ENCODE measurements at regions not wholly inside any gene's neighbourhood (a gene's known extent, or its start where the extent isn't known, plus 50 kb on each side); places are given as distances from the start of the nearest gene placed in this dataset.
"Not testable (repeated sequence)": the region's sequence is repeated elsewhere in the genome, so short reads cannot be mapped to it uniquely, and the experiment has no call there.

DNA sequence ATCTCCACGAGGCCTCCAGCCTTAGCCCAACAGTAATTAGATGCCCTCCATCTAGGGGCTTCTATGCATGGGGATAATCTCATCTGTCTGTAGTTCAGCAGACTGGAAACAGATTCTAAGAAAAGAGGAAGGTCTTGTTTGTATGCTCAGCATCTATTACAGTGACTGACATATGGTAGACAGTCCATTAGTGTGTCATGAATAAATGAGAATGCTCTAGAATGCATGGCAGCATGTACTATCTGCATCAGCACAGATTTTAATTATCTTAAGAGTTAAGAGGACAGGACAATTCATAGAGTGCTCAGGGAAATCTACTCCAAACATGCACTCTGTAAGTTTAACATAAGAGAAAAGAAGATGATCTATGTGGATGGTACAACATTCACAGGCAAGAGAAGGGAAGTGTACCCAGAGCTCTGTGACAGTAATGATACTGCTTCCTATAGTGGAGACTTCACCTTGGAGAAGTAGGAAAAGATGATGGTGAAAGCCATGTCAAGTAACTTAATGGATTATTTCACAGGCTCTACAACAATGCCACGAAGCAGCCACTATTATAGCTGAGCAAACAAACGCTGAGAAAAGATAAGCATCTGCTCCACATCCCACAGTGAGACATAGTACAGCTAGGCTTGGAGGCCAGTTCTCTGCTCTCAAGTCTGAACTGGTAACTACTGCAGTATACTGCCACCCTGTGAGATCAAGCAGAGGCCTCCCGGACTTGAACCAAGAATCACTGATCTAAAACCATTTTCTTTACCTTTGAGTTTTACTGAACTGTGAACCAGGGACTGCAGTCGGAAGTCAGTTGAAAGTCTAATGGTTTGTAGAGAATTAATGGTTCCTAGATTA, 309.2 kb upstream of the SPTLC3 start:
- ChIA-PET POLR2A (no interaction called here), CTCF (no interaction called here)

GRCh38 chr20:12700701-12701100, 308.1 kb upstream of the SPTLC3 start:
- ChIA-PET POLR2A (no interaction called here), CTCF (no interaction called here)

GRCh38 chr20:12702312-12702711, 306.5 kb upstream of the SPTLC3 start:
- POLR2A ChIA-PET = no interaction called here

GRCh38 chr20:12715371-12715770, 293.4 kb upstream of the SPTLC3 start:
- CTCF ChIA-PET = no interaction called here
- POLR2A ChIA-PET = no interaction called here

More at GRCh38 chr20:12702312-12702711, 306.5 kb upstream of the SPTLC3 start:
- CTCF ChIA-PET = no interaction called here

DNA sequence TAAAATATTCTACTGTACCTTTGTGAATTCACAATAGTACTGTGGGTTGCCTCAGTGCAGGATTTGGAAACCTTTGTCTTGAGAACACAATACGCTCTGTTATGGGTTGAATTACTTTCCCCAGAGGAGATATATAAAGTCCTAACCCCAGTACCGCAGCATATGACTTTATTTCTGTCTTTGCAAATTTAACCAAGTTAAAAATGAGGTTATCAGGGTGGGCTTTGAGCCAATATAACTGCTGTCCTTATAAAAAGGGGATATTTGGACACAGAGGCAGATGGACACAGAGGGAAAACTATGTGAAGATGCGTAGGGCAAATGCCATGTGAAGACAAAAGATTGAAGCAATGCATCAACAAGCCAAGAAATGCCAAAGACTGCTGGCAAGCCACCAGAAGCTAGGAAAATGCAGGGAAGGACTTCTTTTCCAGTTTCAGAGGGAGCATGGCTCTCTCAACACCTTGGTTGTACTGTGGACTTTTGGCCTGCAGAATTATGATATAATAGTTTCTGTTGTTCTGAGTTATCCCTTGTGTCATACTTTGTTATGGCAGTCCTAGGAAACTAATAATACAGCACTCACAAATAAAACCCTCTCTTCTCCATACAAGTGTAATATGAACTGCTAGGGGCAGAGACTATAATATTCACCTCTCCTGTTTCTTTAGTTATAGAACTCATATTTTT, 292.6 kb upstream of the SPTLC3 start:
- ChIA-PET POLR2A (no interaction called here), CTCF (no interaction called here)

GRCh38 chr20:12717061-12717460, 291.7 kb upstream of the SPTLC3 start:
- CTCF ChIA-PET = no interaction called here
- POLR2A ChIA-PET = no interaction called here

GRCh38 chr20:12718619-12719018, 290.2 kb upstream of the SPTLC3 start:
- CTCF ChIA-PET = no interaction called here
- POLR2A ChIA-PET = no interaction called here

DNA sequence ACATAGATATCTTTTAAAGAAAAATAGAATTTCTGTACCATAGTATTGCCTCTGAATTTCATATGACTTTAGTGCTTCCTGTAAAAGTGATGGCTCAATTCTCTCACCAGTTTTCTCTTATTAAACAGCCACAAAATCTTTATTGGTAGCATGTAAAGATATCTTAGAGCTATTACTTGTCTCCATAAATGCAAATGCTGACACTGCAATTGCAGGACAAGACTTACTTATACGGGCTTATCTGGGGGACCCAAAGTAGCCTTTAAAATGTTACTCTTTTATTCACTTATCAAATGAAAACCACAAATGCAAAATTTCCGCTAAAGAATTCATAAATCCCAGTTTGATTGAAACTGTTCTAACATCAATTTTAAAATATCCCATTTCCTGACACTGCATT, 287.1 kb upstream of the SPTLC3 start:
- CTCF ChIA-PET = no interaction called here
- POLR2A ChIA-PET = no interaction called here

GRCh38 chr20:12722091-12722490, 286.7 kb upstream of the SPTLC3 start:
- ChIA-PET CTCF (no interaction called here), POLR2A (no interaction called here)

DNA sequence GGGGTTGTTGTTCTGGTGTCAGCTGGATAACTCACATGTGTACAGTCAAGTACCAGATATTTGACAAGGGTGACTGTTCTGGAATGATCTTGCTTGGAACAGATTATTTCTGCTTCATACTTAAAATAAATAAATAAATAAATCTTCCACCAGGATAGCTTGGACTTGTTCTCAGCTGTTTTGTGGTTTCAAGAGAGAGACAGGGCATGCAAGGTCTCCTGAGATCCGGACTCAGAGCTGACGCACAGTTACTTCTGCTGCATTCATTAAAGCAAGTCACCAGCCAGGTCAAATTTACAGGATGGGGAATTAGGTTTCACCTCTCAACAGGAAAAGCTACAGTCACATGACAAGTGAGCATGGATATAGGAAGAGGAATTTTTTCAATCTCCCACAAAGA, 285.0 kb upstream of the SPTLC3 start:
- ChIA-PET CTCF (no interaction called here), POLR2A (no interaction called here)

GRCh38 chr20:12728782-12729181, 280.0 kb upstream of the SPTLC3 start:
- ChIA-PET POLR2A (no interaction called here), CTCF (no interaction called here)

GRCh38 chr20:12729326-12729725, 279.4 kb upstream of the SPTLC3 start:
- ChIA-PET CTCF (no interaction called here), POLR2A (no interaction called here)

DNA sequence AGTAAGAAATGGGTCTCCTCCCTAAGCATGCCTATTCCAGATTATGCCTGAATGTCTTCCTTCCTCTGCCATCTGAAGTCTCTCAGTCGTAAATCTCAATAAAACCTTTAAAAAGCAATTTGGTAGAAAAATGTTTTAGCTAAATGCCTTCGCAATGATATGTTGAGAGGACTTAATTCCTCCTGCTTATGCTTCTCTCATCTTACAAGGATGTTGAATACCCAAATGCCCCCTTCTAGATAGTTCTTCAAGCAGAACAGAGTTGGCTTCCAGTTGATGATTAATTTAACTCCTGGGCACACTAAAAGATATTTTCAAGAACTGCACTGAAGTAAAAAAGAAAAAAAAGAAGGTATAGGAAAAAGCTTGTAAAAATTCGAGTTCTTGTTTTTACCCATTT, 275.0 kb upstream of the SPTLC3 start:
- ChIA-PET POLR2A (no interaction called here), CTCF (no interaction called here)

DNA sequence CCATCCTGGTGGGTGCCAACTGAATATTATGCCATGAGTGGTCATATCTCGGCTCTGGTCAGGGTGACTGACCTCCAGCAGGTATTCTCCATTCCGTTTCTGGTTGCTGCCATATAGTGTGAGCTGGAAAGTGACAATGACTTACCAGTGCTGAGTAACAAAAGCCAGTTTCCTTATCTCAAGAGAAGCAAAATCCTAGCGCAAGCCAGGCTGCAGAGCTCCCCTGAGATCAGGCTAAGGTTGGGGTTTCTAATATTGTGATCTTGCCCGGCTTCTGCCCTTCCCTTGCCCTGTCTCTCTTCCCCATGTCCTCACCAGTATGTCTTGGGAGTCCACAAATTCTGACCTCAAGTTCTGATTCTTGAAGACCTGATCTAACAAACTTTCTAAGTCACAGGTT, 271.3 kb upstream of the SPTLC3 start:
- CTCF ChIA-PET = no interaction called here
- POLR2A ChIA-PET = no interaction called here

DNA sequence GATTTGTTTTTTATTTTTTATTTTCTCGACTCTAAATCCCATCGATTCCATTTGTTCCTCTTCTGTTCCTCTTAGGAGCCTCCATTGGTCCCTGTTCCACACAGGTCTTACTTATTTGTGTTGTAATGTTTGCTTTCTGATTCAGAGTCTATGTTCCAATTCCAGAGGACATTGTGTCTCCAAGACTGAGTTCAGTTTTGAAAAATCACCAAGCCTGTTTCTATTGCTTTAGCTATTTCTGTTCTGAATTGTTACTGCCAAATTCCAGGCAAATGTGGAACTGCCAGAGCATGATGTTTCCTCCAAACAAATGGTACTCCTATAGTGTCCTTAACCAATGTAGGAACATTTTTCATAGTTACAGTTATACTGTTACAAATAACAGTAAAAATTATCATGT, 270.9 kb upstream of the SPTLC3 start:
- ChIA-PET CTCF (no interaction called here), POLR2A (no interaction called here)

DNA sequence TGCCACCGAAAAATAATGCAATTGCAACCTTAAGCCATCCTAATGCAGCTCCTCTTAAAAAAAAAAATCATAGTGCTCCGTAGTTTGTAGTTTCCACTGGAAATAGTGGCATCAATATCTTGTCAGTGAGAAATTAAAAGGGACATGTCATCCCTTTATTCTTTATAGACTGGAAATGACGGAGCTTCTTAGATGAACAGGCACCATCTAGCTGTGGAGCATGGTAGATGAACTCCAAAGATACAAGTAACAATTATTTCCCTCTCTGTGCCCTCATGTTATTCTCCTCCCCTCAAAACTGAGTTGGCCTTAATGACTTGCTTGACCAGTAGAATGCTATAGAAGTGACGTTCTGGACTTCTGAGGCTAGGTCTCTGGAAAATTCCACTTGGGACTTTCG, 268.1 kb upstream of the SPTLC3 start:
- CTCF ChIA-PET = no interaction called here
- POLR2A ChIA-PET = no interaction called here

GRCh38 chr20:12744037-12744436, 264.7 kb upstream of the SPTLC3 start:
- POLR2A ChIA-PET = no interaction called here

DNA sequence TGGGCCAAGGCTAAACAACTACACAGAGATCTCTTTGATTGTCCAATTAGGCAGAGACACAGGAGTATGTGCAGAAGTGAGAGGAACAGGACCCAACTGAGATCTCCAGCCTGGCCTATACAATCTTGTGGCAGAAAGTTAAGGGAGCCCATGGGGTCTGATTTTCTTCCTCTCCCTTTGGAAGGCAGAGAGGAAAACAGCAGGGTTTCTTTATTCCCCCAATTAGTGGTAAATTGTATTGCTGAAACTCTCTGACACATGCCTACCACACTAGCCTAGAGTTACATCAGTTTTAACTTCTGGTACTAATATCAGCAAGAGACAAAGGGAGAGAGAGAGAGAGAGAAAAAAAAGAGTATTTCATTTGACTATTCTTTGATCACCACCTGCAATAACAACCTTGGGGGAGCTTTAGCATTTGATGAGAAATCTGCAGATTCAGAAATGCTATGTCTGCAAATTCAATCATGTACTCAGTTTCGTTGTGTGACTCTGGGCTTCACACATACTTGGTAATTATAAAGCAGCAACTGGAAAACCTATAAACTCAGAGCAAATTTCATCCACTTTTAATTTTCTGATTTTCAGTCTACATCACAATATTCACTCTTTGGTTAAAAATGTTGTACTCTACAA, 260.3 kb upstream of the SPTLC3 start:
- CTCF ChIA-PET = no interaction called here

More at GRCh38 chr20:12744037-12744436, 264.7 kb upstream of the SPTLC3 start:
- CTCF ChIA-PET = no interaction called here

DNA sequence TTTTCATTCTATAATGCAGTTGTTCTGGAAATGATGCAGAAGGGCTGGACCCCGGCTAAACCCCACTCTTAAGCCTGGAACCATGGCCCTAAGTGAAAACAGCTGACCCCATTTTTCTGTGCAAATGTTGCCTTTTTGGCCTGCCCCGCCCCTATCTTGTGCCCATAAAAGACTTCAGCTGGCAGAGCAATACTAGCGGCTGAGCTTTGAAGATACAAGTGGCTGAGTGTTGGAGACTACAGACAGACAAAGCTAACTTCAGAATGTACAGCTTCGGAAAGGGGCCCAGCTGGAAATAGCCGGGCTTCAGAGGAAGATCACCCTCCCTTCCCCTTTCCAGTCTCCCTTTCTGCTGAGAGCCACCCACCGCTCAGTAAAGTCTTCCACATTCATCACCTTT, 258.6 kb upstream of the SPTLC3 start:
- POLR2A ChIA-PET = no interaction called here

More for the DNA sequence above, 260.3 kb upstream of the SPTLC3 start:
- POLR2A ChIA-PET = no interaction called here

GRCh38 chr20:12752900-12753693, 255.7 kb upstream of the SPTLC3 start:
- CTCF ChIA-PET, POLR2A ChIA-PET: not testable (repeated sequence)

More for the DNA sequence above, 258.6 kb upstream of the SPTLC3 start:
- CTCF ChIA-PET = no interaction called here

GRCh38 chr20:12753742-12754141, 255.0 kb upstream of the SPTLC3 start:
- POLR2A ChIA-PET, CTCF ChIA-PET: not testable (repeated sequence)

Measured in activated CD8-positive, alpha-beta memory T cell treated with anti-CD3 and anti-CD28 coated beads for 36 hours (primary cell).